ENCODE measurements at regions not wholly inside any gene's neighbourhood (a gene's known extent, or its start where the extent isn't known, plus 50 kb on each side); places are given as distances from the start of the nearest gene placed in this dataset.

GRCh38 chr2:217689053-217689452 lies 313.7 kb downstream of the TNS1 start:
- H3K9me3 ChIP-seq = no peaks in the 10 kb centered on the region
- peaks cover 0 to 5% of the 10 kb centered on the region in 2 donors for H3K4me1 ChIP-seq
- H3K27ac ChIP-seq = no peak overlapping the region
- H3K36me3 ChIP-seq = no peaks in the 10 kb centered on the region
- no peak for DNase-seq (ENCODE audit: low spot score in 2 of 2)
- H3K4me3 ChIP-seq = no peak overlapping the region
- H3K27me3 ChIP-seq = no peaks in the 10 kb centered on the region
- no peak for TF ChIP-seq POLR2AphosphoS5 (IDR thresholded peaks at IDR 0.05)
- no peak for TF ChIP-seq POLR2A (IDR thresholded peaks at IDR 0.05)
- no peak for TF ChIP-seq CTCF (IDR thresholded peaks at IDR 0.05)
- intact Hi-C loops (cut with DNase I; ENCODE audit: low total_unique reads) = no loop called here

- intact Hi-C loops (cut with DNase I; ENCODE audit: low total_unique reads) = no loop called here
- Histone ChIP-seq H3K27ac (no peak overlapping the region), H3K4me3 (no peak overlapping the region), H3K27me3 (no peaks in the 10 kb centered on the region), H3K36me3 (no peaks in the 10 kb centered on the region), H3K9me3 (no peaks in the 10 kb centered on the region), H3K4me1 (peaks cover 0 to 8% of the 10 kb centered on the region in 2 donors)
- TF ChIP-seq CTCF (IDR thresholded peaks at IDR 0.05) (no peak), POLR2AphosphoS5 (IDR thresholded peaks at IDR 0.05) (no peak), POLR2A (IDR thresholded peaks at IDR 0.05) (no peak)
- no peak for DNase-seq (ENCODE audit: low spot score in 2 of 2)
These were observed 314.3 kb downstream of the TNS1 start for GRCh38 chr2:217688494-217688893.

- Histone ChIP-seq H3K27ac (no peak overlapping the region), H3K27me3 (no peaks in the 10 kb centered on the region), H3K4me1 (peaks cover 0 to 11% of the 10 kb centered on the region in 2 donors), H3K36me3 (no peaks in the 10 kb centered on the region), H3K4me3 (no peak overlapping the region), H3K9me3 (no peaks in the 10 kb centered on the region)
- no peak for DNase-seq (ENCODE audit: low spot score in 2 of 2)
- TF ChIP-seq CTCF (IDR thresholded peaks at IDR 0.05) = no peak
- TF ChIP-seq POLR2A (IDR thresholded peaks at IDR 0.05) = no peak
- TF ChIP-seq POLR2AphosphoS5 (IDR thresholded peaks at IDR 0.05) = no peak
- intact Hi-C loops (cut with DNase I; ENCODE audit: low total_unique reads) = no loop called here
These were observed 315.0 kb downstream of the TNS1 start for GRCh38 chr2:217687771-217688170.

- no peaks in the 10 kb centered on the region for H3K9me3 ChIP-seq
- no peaks in the 10 kb centered on the region for H3K36me3 ChIP-seq
- H3K4me3 ChIP-seq = no peak overlapping the region
- H3K27me3 ChIP-seq = no peaks in the 10 kb centered on the region
- H3K27ac ChIP-seq = peak overlapping the region; percentile 56 to 76
- DNase-seq (ENCODE audit: low spot score in 2 of 2) = peak; percentile 62 to 79
- TF ChIP-seq POLR2A (IDR thresholded peaks at IDR 0.05) = no peak
- peak in 2 of 3 donors; percentile 34 to 41 for TF ChIP-seq POLR2AphosphoS5 (IDR thresholded peaks at IDR 0.05)
- TF ChIP-seq CTCF (IDR thresholded peaks at IDR 0.05) = no peak
- H3K4me1 ChIP-seq = peaks cover 0 to 11% of the 10 kb centered on the region in 2 donors
- intact Hi-C loops (cut with DNase I; ENCODE audit: low total_unique reads) = no loop called here
These were observed 317.6 kb downstream of the TNS1 start for GRCh38 chr2:217685255-217685605.

- intact Hi-C loops (cut with DNase I; ENCODE audit: low total_unique reads) = no loop called here
- peaks cover 0 to 11% of the 10 kb centered on the region in 2 donors for H3K4me1 ChIP-seq
These were observed 318.2 kb downstream of the TNS1 start for GRCh38 chr2:217684431-217685254.

More at GRCh38 chr2:217684431-217685254, 318.2 kb downstream of the TNS1 start:
- Histone ChIP-seq H3K4me3 (no peak overlapping the region), H3K27ac (peak overlapping the region; percentile 56 to 76), H3K36me3 (no peaks in the 10 kb centered on the region), H3K9me3 (no peaks in the 10 kb centered on the region), H3K27me3 (no peaks in the 10 kb centered on the region)
- TF ChIP-seq CTCF (IDR thresholded peaks at IDR 0.05) (no peak), POLR2AphosphoS5 (IDR thresholded peaks at IDR 0.05) (no peak), POLR2A (IDR thresholded peaks at IDR 0.05) (no peak)
- no peak for DNase-seq (ENCODE audit: low spot score in 2 of 2)
